HCT116 (cell line): ENCODE measurements at regions not wholly inside any gene's neighbourhood (a gene's known extent, or its start where the extent isn't known, plus 50 kb on each side); places are given as distances from the start of the nearest gene placed in this dataset.

ENCODE experiments used
- ATAC-seq: fragments of 200-7000 bp; cut with Tn5 transposase; 2 replicates; pipeline ENCODE4 v1.9.1; 2020; ENCODE audit warnings: mild to moderate bottlenecking, moderate library complexity
- BruUV-seq: library from RNA; stranded (reverse); fragments of 400-500 nt; replicated peaks from 2 replicates; lab custom pipeline; 2021; lab: Mats Ljungman, UMichigan
- CTCF ChIA-PET: fragments of 300-600 bp; sonication (Branson Sonifier 250); formaldehyde crosslinking; loops from one replicate; lab custom pipeline; 2021; ENCODE audit warnings: antibody characterized with exemption; lab: Charles Lee
- POLR2A ChIA-PET: fragments of 300-600, 350-600 bp; sonication (Branson Sonifier 250); formaldehyde crosslinking; loops from one replicate; lab custom pipeline; 2021; ENCODE audit warnings: antibody characterized with exemption; lab: Charles Lee
- RAD21 ChIA-PET, 2 experiments: fragments of 300-600 bp; sonication (Branson Sonifier 250); formaldehyde crosslinking; loops; one replicate each; lab custom pipeline; 2023; ENCODE audit warnings: low total read pairs in 2 of 2; ENCODE audit not compliant: uncharacterized antibody in 2 of 2, unreplicated experiment in 2 of 2, low non-redundant PET in 1 of 2; lab: Charles Lee
- DNase-seq: peaks from one replicate; pipeline ENCODE4 v3.0.0-alpha.2; 2010; ENCODE audit warnings: low read depth, low spot score
- H2AFZ ChIP-seq: fragments of 200-600 bp; shearing (Covaris generic), sonication (generic); 2 replicates; pipeline ENCODE4 v1.6.1; 2017; ENCODE audit warnings: low read depth, mixed run types, mixed read lengths, antibody characterized with exemption, low read length; ENCODE audit not compliant: poor library complexity, severe bottlenecking
- H3K27ac ChIP-seq: 2 replicates; pipeline ENCODE4 v1.5.1; 2012; ENCODE audit warnings: low read depth, low read length
- H3K27me3 ChIP-seq: fragments of 200-600 bp; sonication (generic); 2 replicates; pipeline ENCODE4 v1.6.1; 2016; ENCODE audit warnings: mixed run types, low read length, mixed read lengths; ENCODE audit not compliant: insufficient read depth
- H3K36me3 ChIP-seq, 2 experiments: fragments of 200-500 bp in 1 of 2; fragments of 200-600 bp in 1 of 2; sonication (Bioruptor generic) in 1 of 2; sonication (generic) in 1 of 2; 2 replicates each; pipeline versions ENCODE4 v1.5.1 to v1.6.1; 2014 to 2016; ENCODE audit warnings: low read length in 2 of 2, inconsistent platforms in 1 of 2, mixed read lengths in 1 of 2, mixed run types in 1 of 2; ENCODE audit not compliant: insufficient read depth in 2 of 2, control insufficient read depth in 1 of 2
- H3K4me1 ChIP-seq, 2 experiments: fragments of 200-600 bp in 1 of 2; sonication (generic) in 1 of 2; 2 replicates each; pipeline versions ENCODE4 v1.5.1 to v1.6.1; 2012 to 2017; ENCODE audit warnings: low read length in 2 of 2, inconsistent platforms in 1 of 2, mild to moderate bottlenecking in 1 of 2, mixed read lengths in 1 of 2, mixed run types in 1 of 2, moderate library complexity in 1 of 2; ENCODE audit not compliant: insufficient read depth in 2 of 2, control insufficient read depth in 1 of 2
- H3K4me2 ChIP-seq: fragments of 200-600 bp; sonication (generic); 2 replicates; pipeline ENCODE4 v1.6.1; 2017; ENCODE audit warnings: mixed run types, low read length, mixed read lengths
- H3K4me3 ChIP-seq, 2 experiments: fragments of 200-600 bp in 1 of 2; sonication (generic) in 1 of 2; replicated peaks in 1 of 2; 2 replicates each; pipeline ENCODE4 v1.5.1; 2011 to 2016; ENCODE audit warnings: low read length in 2 of 2, control low read depth in 1 of 2, low read depth in 1 of 2, mild to moderate bottlenecking in 1 of 2, mixed read lengths in 1 of 2, mixed run types in 1 of 2
- H3K79me2 ChIP-seq: fragments of 200-600 bp; sonication (generic); 2 replicates; pipeline ENCODE4 v1.6.1; 2017; ENCODE audit warnings: mild to moderate bottlenecking, mixed run types, low read length, moderate library complexity, mixed read lengths; ENCODE audit not compliant: insufficient read depth
- H3K9ac ChIP-seq: fragments of 200-600 bp; sonication (generic); 2 replicates; pipeline ENCODE4 v1.6.1; 2016; ENCODE audit warnings: low read length, mixed read lengths
- H3K9me2 ChIP-seq: fragments of 200-600 bp; sonication (generic), shearing (Covaris generic); 2 replicates; pipeline ENCODE4 v1.6.1; 2017; ENCODE audit warnings: mixed run types, mild to moderate bottlenecking, moderate library complexity; ENCODE audit not compliant: insufficient read depth
- H3K9me3 ChIP-seq, 2 experiments: fragments of 200-500 bp in 1 of 2; fragments of 200-600 bp in 1 of 2; sonication (Bioruptor generic) in 1 of 2; sonication (generic) in 1 of 2; 2 replicates each; pipeline ENCODE4 v1.6.1; 2014 to 2017; ENCODE audit warnings: low read length in 2 of 2, mixed read lengths in 2 of 2, inconsistent platforms in 1 of 2, low read depth in 1 of 2, mild to moderate bottlenecking in 1 of 2, mixed run types in 1 of 2, moderate library complexity in 1 of 2; ENCODE audit not compliant: control insufficient read depth in 1 of 2, insufficient read depth in 1 of 2
- H4K20me1 ChIP-seq: fragments of 200-600 bp; sonication (generic), shearing (Covaris generic); 2 replicates; pipeline ENCODE4 v1.6.1; 2017; ENCODE audit warnings: mixed run types, mild to moderate bottlenecking, moderate library complexity; ENCODE audit not compliant: insufficient read depth
- ATF3 ChIP-seq: IDR thresholded peaks from 2 replicates; pipeline ENCODE4 v1.6.1; 2012
- CEBPB ChIP-seq: IDR thresholded peaks from 2 replicates; pipeline ENCODE4 v1.6.1; 2012; ENCODE audit warnings: low read depth
- CTCF ChIP-seq, 3 experiments: fragments of 200-600 bp in 1 of 3; sonication (generic) in 1 of 3; IDR thresholded peaks in 2 of 3; conservative IDR thresholded peaks in 1 of 3; 2 replicates each; pipeline ENCODE4 v1.5.1; 2012 to 2017; ENCODE audit warnings: low read depth in 2 of 3, low read length in 2 of 3, antibody characterized with exemption in 1 of 3, borderline replicate concordance in 1 of 3, control low read depth in 1 of 3, mild to moderate bottlenecking in 1 of 3, mixed read lengths in 1 of 3, mixed run types in 1 of 3, moderate library complexity in 1 of 3; ENCODE audit not compliant: insufficient read depth in 1 of 3
- EGR1 ChIP-seq: IDR thresholded peaks from 2 replicates; pipeline ENCODE4 v1.6.1; 2012; ENCODE audit warnings: low read depth
- EZH2 ChIP-seq: fragments of 200-600 bp; sonication (generic); IDR thresholded peaks from 2 replicates; pipeline ENCODE4 v1.6.1; 2017; ENCODE audit warnings: antibody characterized with exemption, mixed run types
- FOSL1 ChIP-seq: IDR thresholded peaks from 2 replicates; pipeline ENCODE4 v1.6.1; 2012; ENCODE audit warnings: low read depth
- JUND ChIP-seq: IDR thresholded peaks from 2 replicates; pipeline ENCODE4 v1.6.1; 2012
- POLR2AphosphoS5 ChIP-seq: IDR thresholded peaks from 2 replicates; pipeline ENCODE4 v1.6.1; 2011; ENCODE audit warnings: mild to moderate bottlenecking, low read depth, low read length, moderate library complexity
- SIN3A ChIP-seq: IDR thresholded peaks from 2 replicates; pipeline ENCODE4 v1.6.1; 2012; ENCODE audit warnings: low read depth
- SP1 ChIP-seq: IDR thresholded peaks from 2 replicates; pipeline ENCODE4 v1.6.1; 2012; ENCODE audit warnings: low read depth
- SRF ChIP-seq: IDR thresholded peaks from 2 replicates; pipeline ENCODE4 v1.6.1; 2012; ENCODE audit warnings: low read depth
- TCF7L2 ChIP-seq: IDR thresholded peaks from 2 replicates; pipeline ENCODE4 v1.7.0; 2011; ENCODE audit warnings: borderline replicate concordance, inconsistent platforms; ENCODE audit not compliant: insufficient read depth, insufficient read length; ENCODE audit errors: extremely low read depth
- intact Hi-C: fragments of 100-400 bp; cut with micrococcal nuclease; formaldehyde crosslinking; loops from 2 replicates; pipeline ENCODE4 v1.10.0; 2022

GRCh38 chr17:65297916-65298315 is 160.7 kb downstream of the RGS9 start:
- no peaks in the 10 kb centered on the region for H3K9me3 ChIP-seq
- no peak for DNase-seq
- H3K79me2 ChIP-seq = no peaks in the 10 kb centered on the region
- no peaks in the 10 kb centered on the region for H3K9me2 ChIP-seq
- no peak for ATAC-seq
- CTCF ChIA-PET = interaction anchor here (1.2 kb wide), 1 partner anchor 66 kb away, joined by 3 read pairs; no protein-coding TSS in a partner anchor
- no peak overlapping the region for H3K4me2 ChIP-seq
- RAD21 ChIA-PET = no interaction called here
- no peaks in the 10 kb centered on the region for H4K20me1 ChIP-seq
- H3K27me3 ChIP-seq = no peaks in the 10 kb centered on the region
- no peak overlapping the region for H3K9ac ChIP-seq
- BruUV-seq = no TSS peak
- H3K27ac ChIP-seq = no peak overlapping the region
- TF ChIP-seq POLR2AphosphoS5 = no peak
- no peak for TF ChIP-seq SP1
- TF ChIP-seq ATF3 = no peak
- no peak for TF ChIP-seq TCF7L2
- no peak for TF ChIP-seq EZH2
- TF ChIP-seq SRF = no peak
- no peak for TF ChIP-seq SIN3A
- H3K4me1 ChIP-seq = peaks cover 4 to 16% of the 10 kb centered on the region in 2 experiments; a peak in 3 of 4 replicates
- H3K36me3 ChIP-seq = no peaks in the 10 kb centered on the region
- POLR2A ChIA-PET = no interaction called here
- H3K4me3 ChIP-seq = no peak overlapping the region
- intact Hi-C loops = loop anchor here (10.0 kb wide), 1 partner anchor 1377 kb away; no protein-coding TSS in a partner anchor
- H2AFZ ChIP-seq = no peak overlapping the region

DNA sequence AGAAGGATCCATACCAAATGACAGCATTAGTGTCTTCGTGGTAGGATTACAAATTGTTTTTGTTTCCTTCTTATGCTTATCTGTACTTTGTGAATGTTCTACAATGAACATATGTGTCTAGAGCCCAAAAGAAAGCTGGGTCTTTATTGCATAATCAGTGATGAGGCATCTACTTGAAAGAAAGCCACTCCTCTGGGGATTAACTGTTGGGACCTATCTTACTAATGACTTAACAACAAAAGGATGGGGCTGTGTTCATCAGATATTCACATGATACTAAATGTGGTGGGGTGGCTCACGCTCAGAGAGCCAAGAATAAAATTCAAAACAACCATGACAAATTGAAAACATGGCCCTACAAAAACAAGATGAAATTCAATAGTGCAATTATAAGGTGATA is 160.2 kb downstream of the RGS9 start:
- Histone ChIP-seq H3K9me2 (no peaks in the 10 kb centered on the region), H3K27me3 (no peaks in the 10 kb centered on the region), H3K9me3 (no peaks in the 10 kb centered on the region), H3K4me3 (no peak overlapping the region), H3K27ac (no peak overlapping the region), H3K9ac (no peak overlapping the region), H3K36me3 (no peaks in the 10 kb centered on the region), H3K79me2 (no peaks in the 10 kb centered on the region), H4K20me1 (no peaks in the 10 kb centered on the region), H3K4me2 (no peak overlapping the region), H2AFZ (no peak overlapping the region), H3K4me1 (peaks cover 4 to 16% of the 10 kb centered on the region in 2 experiments; a peak in 3 of 4 replicates)
- intact Hi-C loops = loop anchor here (10.0 kb wide), 1 partner anchor 1377 kb away; no protein-coding TSS in a partner anchor
- RAD21 ChIA-PET = no interaction called here
- BruUV-seq = no TSS peak
- POLR2A ChIA-PET = no interaction called here
- CTCF ChIA-PET = interaction anchor here (1.2 kb wide), 1 partner anchor 66 kb away, joined by 3 read pairs; no protein-coding TSS in a partner anchor
- no peak for DNase-seq
- ATAC-seq = no peak
- no peak for TF ChIP-seq ATF3
- TF ChIP-seq CEBPB = no peak
- no peak for TF ChIP-seq SRF
- no peak for TF ChIP-seq JUND
- no peak for TF ChIP-seq EGR1
- no peak for TF ChIP-seq FOSL1
- TF ChIP-seq CTCF (IDR thresholded peaks at IDR 0.05 in 2 of 3, conservative IDR thresholded peaks at IDR 0.05 in 1 of 3; ENCODE audit: borderline replicate concordance in 1 of 3, insufficient read depth in 1 of 3, low read depth in 2 of 3, low read length in 2 of 3) = no peak
